ENCODE measurements at regions not wholly inside any gene's neighbourhood (a gene's known extent, or its start where the extent isn't known, plus 50 kb on each side); places are given as distances from the start of the nearest gene placed in this dataset.

DNA sequence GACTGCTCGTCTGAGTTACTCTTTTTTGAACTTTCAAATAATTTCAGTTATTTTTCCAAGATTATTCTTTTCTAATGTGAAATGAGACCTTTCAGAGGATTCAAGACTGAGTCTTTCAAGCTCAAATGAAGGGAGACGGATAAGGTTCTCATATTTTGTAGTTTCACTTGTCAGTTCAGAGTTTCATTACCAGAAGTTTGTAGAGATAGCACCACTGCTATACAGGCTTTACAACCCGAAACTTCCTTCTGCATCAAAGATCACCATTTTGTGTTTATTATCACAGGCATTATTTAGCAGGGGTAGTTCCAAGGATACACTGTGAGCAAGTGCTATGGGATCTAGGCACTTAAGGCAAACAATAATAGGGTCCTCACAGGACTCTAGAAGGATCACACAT lies 74.7 kb upstream of the EPHA7 start:
- no peak for DNase-seq

DNA sequence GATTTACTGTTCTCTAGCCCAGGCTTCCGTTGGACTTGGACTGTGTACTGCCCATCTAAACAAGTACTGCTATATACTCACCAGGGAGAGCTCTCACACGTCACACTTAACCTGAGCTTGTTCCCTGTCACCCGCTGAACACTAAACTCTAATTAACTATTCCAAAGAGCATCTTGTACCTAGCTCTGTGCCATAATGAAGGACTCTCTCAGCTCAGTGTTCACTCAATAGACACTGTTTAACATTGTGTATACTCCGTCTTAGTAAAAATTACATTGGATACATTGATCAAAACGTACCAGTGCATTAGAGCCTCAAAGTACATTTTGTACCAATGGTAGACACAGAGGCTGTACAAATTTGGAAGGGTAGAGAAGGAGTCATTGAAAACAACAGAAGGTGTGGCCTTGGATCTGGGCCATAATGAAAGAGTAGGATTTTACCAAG lies 55.4 kb upstream of the EPHA7 start:
- DNase-seq = no peak

DNA sequence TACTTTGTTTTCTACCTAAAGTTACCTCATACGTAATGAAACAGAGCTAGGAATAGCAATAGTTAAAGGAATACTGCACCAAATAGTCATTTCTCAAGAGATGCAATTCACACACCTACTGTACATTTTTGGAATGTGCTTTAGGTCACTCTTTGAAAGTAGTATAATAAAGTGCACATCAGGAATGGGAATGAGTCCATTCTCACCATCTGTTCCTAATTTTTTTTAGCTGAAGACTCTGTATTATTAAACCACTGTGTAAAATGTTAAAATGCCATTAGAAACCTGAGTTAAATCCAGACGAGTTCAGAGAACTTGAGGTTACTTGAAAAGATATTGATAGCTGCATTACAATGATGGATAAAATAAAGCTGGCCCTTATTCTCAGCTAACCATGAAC lies 51.9 kb upstream of the EPHA7 start:
- no peak for DNase-seq
